ENCODE measurements at regions not wholly inside any gene's neighbourhood (a gene's known extent, or its start where the extent isn't known, plus 50 kb on each side); places are given as distances from the start of the nearest gene placed in this dataset.

- no peak for TF ChIP-seq EZH2phosphoT487 (IDR thresholded peaks at IDR 0.05; ENCODE audit: borderline replicate concordance, low read length)
- TF ChIP-seq CTCF (IDR thresholded peaks at IDR 0.05; ENCODE audit: low read depth, low read length, poor library complexity, severe bottlenecking): no peak
- Histone ChIP-seq H4K20me1 (ENCODE audit: control insufficient read depth, insufficient read depth, low read depth, low read length) (no peaks in the 10 kb centered on the region), H3K79me2 (ENCODE audit: control insufficient read depth, low read length) (no peaks in the 10 kb centered on the region), H3K4me2 (ENCODE audit: low read length) (no peak overlapping the region), H3F3A (ENCODE audit: control insufficient read depth, insufficient read depth) (no peaks in the 10 kb centered on the region), H3K4me3 (ENCODE audit: low read length) (no peak overlapping the region), H3K27me3 (ENCODE audit: control insufficient read depth, low read length) (no peaks in the 10 kb centered on the region), H3K36me3 (ENCODE audit: control insufficient read depth, low read length) (no peaks in the 10 kb centered on the region), H3K4me1 (ENCODE audit: control insufficient read depth, low read length) (no peaks in the 10 kb centered on the region), H3K27ac (ENCODE audit: low read depth, low read length) (no peak overlapping the region), H3K9me2 (replicated peaks; ENCODE audit: control insufficient read depth, low read length) (no peaks in the 10 kb centered on the region), H3K9me3 (ENCODE audit: control insufficient read depth, insufficient read depth, low read length) (no peaks in the 10 kb centered on the region)
These were observed 802.5 kb upstream of the EEF2KMT start for GRCh38 chr16:5900046-5900445.

- H3F3A ChIP-seq (ENCODE audit: control insufficient read depth, insufficient read depth): no peaks in the 10 kb centered on the region
- H3K4me3 ChIP-seq (ENCODE audit: low read length): no peak overlapping the region
- H3K9me2 ChIP-seq (replicated peaks; ENCODE audit: control insufficient read depth, low read length): no peaks in the 10 kb centered on the region
- TF ChIP-seq CTCF (IDR thresholded peaks at IDR 0.05; ENCODE audit: low read depth, low read length, poor library complexity, severe bottlenecking): no peak
- TF ChIP-seq EZH2phosphoT487 (IDR thresholded peaks at IDR 0.05; ENCODE audit: borderline replicate concordance, low read length): no peak
- no peak overlapping the region for H3K4me2 ChIP-seq (ENCODE audit: low read length)
- no peaks in the 10 kb centered on the region for H4K20me1 ChIP-seq (ENCODE audit: control insufficient read depth, insufficient read depth, low read depth, low read length)
- H3K79me2 ChIP-seq (ENCODE audit: control insufficient read depth, low read length): no peaks in the 10 kb centered on the region
- H3K36me3 ChIP-seq (ENCODE audit: control insufficient read depth, low read length): no peaks in the 10 kb centered on the region
- no peaks in the 10 kb centered on the region for H3K27me3 ChIP-seq (ENCODE audit: control insufficient read depth, low read length)
- H3K9me3 ChIP-seq (ENCODE audit: control insufficient read depth, insufficient read depth, low read length): no peaks in the 10 kb centered on the region
- H3K4me1 ChIP-seq (ENCODE audit: control insufficient read depth, low read length): no peaks in the 10 kb centered on the region
- no peak overlapping the region for H3K27ac ChIP-seq (ENCODE audit: low read depth, low read length)
These were observed 798.4 kb upstream of the EEF2KMT start for GRCh38 chr16:5895976-5896375.

- H4K20me1 ChIP-seq (ENCODE audit: control insufficient read depth, insufficient read depth, low read depth, low read length): no peaks in the 10 kb centered on the region
- no peaks in the 10 kb centered on the region for H3K36me3 ChIP-seq (ENCODE audit: control insufficient read depth, low read length)
- no peak overlapping the region for H3K27ac ChIP-seq (ENCODE audit: low read depth, low read length)
- no peaks in the 10 kb centered on the region for H3F3A ChIP-seq (ENCODE audit: control insufficient read depth, insufficient read depth)
- TF ChIP-seq EZH2phosphoT487 (IDR thresholded peaks at IDR 0.05; ENCODE audit: borderline replicate concordance, low read length) (no peak), CTCF (IDR thresholded peaks at IDR 0.05; ENCODE audit: low read depth, low read length, poor library complexity, severe bottlenecking) (no peak)
- H3K4me2 ChIP-seq (ENCODE audit: low read length): no peak overlapping the region
- H3K79me2 ChIP-seq (ENCODE audit: control insufficient read depth, low read length): no peaks in the 10 kb centered on the region
- no peaks in the 10 kb centered on the region for H3K9me3 ChIP-seq (ENCODE audit: control insufficient read depth, insufficient read depth, low read length)
- H3K27me3 ChIP-seq (ENCODE audit: control insufficient read depth, low read length): no peaks in the 10 kb centered on the region
- no peaks in the 10 kb centered on the region for H3K4me1 ChIP-seq (ENCODE audit: control insufficient read depth, low read length)
- H3K9me2 ChIP-seq (replicated peaks; ENCODE audit: control insufficient read depth, low read length): no peaks in the 10 kb centered on the region
- no peak overlapping the region for H3K4me3 ChIP-seq (ENCODE audit: low read length)
These were observed 797.5 kb upstream of the EEF2KMT start for GRCh38 chr16:5895137-5895536.

DNA sequence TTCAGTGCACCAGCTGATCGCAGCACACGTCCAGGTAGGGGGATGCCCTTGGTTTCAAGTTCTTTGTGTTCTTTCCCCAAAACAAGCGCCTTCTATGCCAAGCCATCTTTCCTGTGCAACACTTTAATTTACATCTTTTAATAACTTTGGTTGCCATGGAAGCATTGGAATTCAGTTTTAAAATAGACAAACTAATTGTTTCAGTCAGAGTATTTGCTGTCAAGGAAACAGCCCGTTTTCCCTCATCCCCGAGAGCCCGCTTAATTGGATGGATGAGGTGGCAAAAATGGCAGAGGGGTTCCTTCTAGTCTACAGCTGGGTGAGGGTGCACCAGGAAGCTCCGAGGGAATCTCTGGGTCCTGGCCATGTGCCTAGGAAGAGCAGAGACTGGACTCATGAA, 793.7 kb upstream of the EEF2KMT start:
- no peaks in the 10 kb centered on the region for H3K4me1 ChIP-seq (ENCODE audit: control insufficient read depth, low read length)
- H4K20me1 ChIP-seq (ENCODE audit: control insufficient read depth, insufficient read depth, low read depth, low read length): no peaks in the 10 kb centered on the region
- H3K9me3 ChIP-seq (ENCODE audit: control insufficient read depth, insufficient read depth, low read length): no peaks in the 10 kb centered on the region
- H3K4me2 ChIP-seq (ENCODE audit: low read length): no peak overlapping the region
- H3K27me3 ChIP-seq (ENCODE audit: control insufficient read depth, low read length): no peaks in the 10 kb centered on the region
- no peaks in the 10 kb centered on the region for H3F3A ChIP-seq (ENCODE audit: control insufficient read depth, insufficient read depth)
- H3K79me2 ChIP-seq (ENCODE audit: control insufficient read depth, low read length): no peaks in the 10 kb centered on the region
- H3K27ac ChIP-seq (ENCODE audit: low read depth, low read length): no peak overlapping the region
- TF ChIP-seq CTCF (IDR thresholded peaks at IDR 0.05; ENCODE audit: low read depth, low read length, poor library complexity, severe bottlenecking): no peak
- TF ChIP-seq EZH2phosphoT487 (IDR thresholded peaks at IDR 0.05; ENCODE audit: borderline replicate concordance, low read length): no peak
- no peaks in the 10 kb centered on the region for H3K36me3 ChIP-seq (ENCODE audit: control insufficient read depth, low read length)
- H3K9me2 ChIP-seq (replicated peaks; ENCODE audit: control insufficient read depth, low read length): no peaks in the 10 kb centered on the region
- H3K4me3 ChIP-seq (ENCODE audit: low read length): no peak overlapping the region
